Ovary (tissue), 3 donors: ENCODE measurements at regions not wholly inside any gene's neighbourhood (a gene's known extent, or its start where the extent isn't known, plus 50 kb on each side); places are given as distances from the start of the nearest gene placed in this dataset.

Experiments used
- CTCF ChIP-seq, 3 donors: fragments of 450-650 bp in 2 of 3; fragments of 200-600 bp in 1 of 3; IDR thresholded peaks; one replicate each; pipeline versions ENCODE4 v1.5.1 to v1.8.0; 2016 to 2022; ENCODE audit warnings: antibody characterized with exemption in 3 of 3, mild to moderate bottlenecking in 1 of 3
- POLR2A ChIP-seq: fragments of 450-650 bp; IDR thresholded peaks from one replicate; pipeline ENCODE4 v1.6.1; 2017; ENCODE audit warnings: antibody characterized with exemption, mild to moderate bottlenecking, moderate library complexity
- donor health status: DM: no; HTN: no; CAD: no.

- TF ChIP-seq CTCF (IDR thresholded peaks at IDR 0.05) (no peak), POLR2A (no peak)
Observed at GRCh38 chr21:36624105-36624504, 74.8 kb upstream of the SIM2 start.
